ELR (cell line): ENCODE measurements at regions not wholly inside any gene's neighbourhood (a gene's known extent, or its start where the extent isn't known, plus 50 kb on each side); places are given as distances from the start of the nearest gene placed in this dataset.
"Not testable (repeated sequence)": the region's sequence is repeated elsewhere in the genome, so short reads cannot be mapped to it uniquely, and the experiment has no call there.

ENCODE experiments used
- DNase-seq: peaks from one replicate; pipeline ENCODE4 v3.0.0-alpha.2; 2015; ENCODE audit warnings: low read depth

- no peak for DNase-seq
These were observed 324.3 kb downstream of the ZNF536 start for GRCh38 chr19:30696514-30696913.

GRCh38 chr19:30695171-30695875, 323.1 kb downstream of the ZNF536 start:
- DNase-seq, result peak; percentile 6

- DNase-seq, result no peak
These were observed 322.1 kb downstream of the ZNF536 start for GRCh38 chr19:30694156-30694755.

GRCh38 chr19:30692879-30693503, 320.8 kb downstream of the ZNF536 start:
- DNase-seq, result no peak

- DNase-seq, result no peak
These were observed 320.1 kb downstream of the ZNF536 start for GRCh38 chr19:30692181-30692811.

GRCh38 chr19:30691819-30692166, 319.6 kb downstream of the ZNF536 start:
- DNase-seq, result no peak

GRCh38 chr19:30690935-30691818, 319.0 kb downstream of the ZNF536 start:
- DNase-seq, result no peak

- no peak for DNase-seq
These were observed 318.3 kb downstream of the ZNF536 start for GRCh38 chr19:30690525-30690924.

GRCh38 chr19:30689474-30689873, 317.3 kb downstream of the ZNF536 start:
- DNase-seq, result no peak

- DNase-seq, result no peak
These were observed 316.5 kb downstream of the ZNF536 start for GRCh38 chr19:30688696-30689095.

- DNase-seq, result no peak
These were observed 314.8 kb downstream of the ZNF536 start for GRCh38 chr19:30686826-30687566.

- DNase-seq, result peak; percentile 5
These were observed 314.1 kb downstream of the ZNF536 start for GRCh38 chr19:30686176-30686820.

- no peak for DNase-seq
These were observed 313.3 kb downstream of the ZNF536 start for GRCh38 chr19:30685426-30686000.

GRCh38 chr19:30684613-30685012, 312.4 kb downstream of the ZNF536 start:
- no peak for DNase-seq

- peak; percentile 73 for DNase-seq
These were observed 310.9 kb downstream of the ZNF536 start for GRCh38 chr19:30682999-30683536.

GRCh38 chr19:30682146-30682998, 310.2 kb downstream of the ZNF536 start:
- DNase-seq, result no peak

- no peak for DNase-seq
These were observed 309.2 kb downstream of the ZNF536 start for GRCh38 chr19:30681162-30682100.

GRCh38 chr19:30680399-30680798, 308.2 kb downstream of the ZNF536 start:
- DNase-seq, result not testable (repeated sequence)
